ENCODE measurements at regions not wholly inside any gene's neighbourhood (a gene's known extent, or its start where the extent isn't known, plus 50 kb on each side); places are given as distances from the start of the nearest gene placed in this dataset.

DNA sequence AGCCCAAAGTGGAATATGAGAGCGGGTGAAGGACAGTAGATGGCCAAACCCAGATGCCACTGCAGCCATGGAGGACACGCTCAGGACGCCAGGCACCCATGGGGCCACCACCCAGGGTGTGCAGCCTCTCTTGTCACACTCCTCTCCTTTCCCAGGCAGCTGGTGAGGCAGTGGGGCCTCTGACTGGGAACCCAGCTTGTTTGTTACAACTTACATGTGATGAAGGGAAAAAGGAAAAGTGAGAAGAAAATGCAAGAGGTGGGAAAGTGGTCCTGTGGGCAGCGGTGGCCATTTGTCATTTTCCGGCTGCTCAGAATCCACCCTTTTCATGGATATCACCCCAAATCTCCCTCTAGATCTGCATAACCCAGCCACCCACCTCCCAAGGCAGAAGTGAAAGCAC is 62.7 kb upstream of the UNC5A start:
- Histone ChIP-seq H3K27me3 (ENCODE audit: insufficient read depth, low read depth, low read length) (no peaks in the 10 kb centered on the region), H2AFZ (ENCODE audit: low read depth, low read length) (no peak overlapping the region), H3K36me3 (ENCODE audit: insufficient read depth, low read length) (no peaks in the 10 kb centered on the region), H3K79me2 (replicated peaks; ENCODE audit: insufficient read depth, low read length) (no peaks in the 10 kb centered on the region), H3K9me3 (ENCODE audit: low read length) (no peaks in the 10 kb centered on the region), H3K4me3 (ENCODE audit: low read length) (no peak overlapping the region), H3K27ac (ENCODE audit: low read length) (no peak overlapping the region), H3K9ac (ENCODE audit: low read length) (no peak overlapping the region), H4K20me1 (ENCODE audit: insufficient read depth) (no peaks in the 10 kb centered on the region), H3K4me2 (ENCODE audit: low read length) (no peak overlapping the region), H3F3A (ENCODE audit: insufficient read depth, low read length, poor library complexity, severe bottlenecking) (peaks cover 5% of the 10 kb centered on the region), H3K9me2 (ENCODE audit: insufficient read depth, low read length) (no peaks in the 10 kb centered on the region)
- TF ChIP-seq SMC3 (conservative IDR thresholded peaks at IDR 0.05; ENCODE audit: poor library complexity): no peak
- no peak for TF ChIP-seq RAD21 (conservative IDR thresholded peaks at IDR 0.05)
- no peak for TF ChIP-seq EP300 (conservative IDR thresholded peaks at IDR 0.05; ENCODE audit: poor library complexity, severe bottlenecking)
- no peak for TF ChIP-seq REST (IDR thresholded peaks at IDR 0.05; ENCODE audit: borderline replicate concordance)
- no peak for TF ChIP-seq MXI1 (conservative IDR thresholded peaks at IDR 0.05; ENCODE audit: poor library complexity, severe bottlenecking)
- no peak for TF ChIP-seq CTCF (IDR thresholded peaks at IDR 0.05; ENCODE audit: poor library complexity, severe bottlenecking)
- no peak for TF ChIP-seq TAF1 (IDR thresholded peaks at IDR 0.05; ENCODE audit: low read depth)
- TF ChIP-seq POLR2AphosphoS5 (IDR thresholded peaks at IDR 0.05): no peak
- no peak for TF ChIP-seq EZH2 (IDR thresholded peaks at IDR 0.05; ENCODE audit: borderline replicate concordance, insufficient read depth, low read length, poor library complexity, severe bottlenecking)

DNA sequence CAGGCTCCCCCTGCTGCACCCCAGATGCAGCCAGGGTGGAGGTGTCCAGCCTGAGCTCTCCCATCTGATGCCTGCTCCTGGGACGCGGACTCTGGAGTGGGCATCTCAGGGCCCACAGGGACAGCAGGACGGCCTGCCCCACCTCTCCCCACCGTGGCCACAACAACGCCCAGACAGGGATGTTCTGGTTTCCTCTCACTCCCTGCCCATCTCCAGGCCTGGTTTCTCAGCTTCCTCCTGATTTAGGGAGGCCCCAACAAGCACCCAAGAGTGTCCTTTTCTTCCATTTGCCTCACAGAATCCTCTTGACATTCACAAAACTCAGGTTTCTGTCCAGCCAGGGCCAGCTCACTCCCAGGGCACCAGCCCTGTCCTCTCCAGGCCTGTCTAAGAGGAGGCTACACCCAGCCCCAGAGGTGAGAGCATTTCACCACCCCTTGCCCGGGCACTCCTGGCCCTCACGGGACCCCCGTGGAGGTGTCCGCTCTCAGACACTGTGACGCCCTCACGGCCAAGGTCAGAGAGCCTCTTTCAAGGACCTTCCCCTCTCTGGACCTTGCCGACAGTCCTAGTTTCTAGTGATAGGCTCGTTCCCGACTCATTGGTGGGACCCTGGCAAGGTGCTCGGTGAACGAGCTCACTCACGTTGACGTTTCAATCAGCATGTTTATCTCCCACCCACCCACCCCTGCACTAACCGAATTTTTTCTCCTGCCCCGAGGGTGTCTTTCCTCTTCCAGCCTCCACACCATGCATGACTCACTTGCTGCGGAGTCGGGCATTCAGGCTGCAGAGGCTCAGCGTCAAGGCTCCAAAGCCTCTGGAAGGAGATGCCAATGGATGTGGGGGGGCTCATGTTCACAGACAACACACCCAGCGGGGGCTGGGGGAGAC is 62.0 kb upstream of the UNC5A start:
- Histone ChIP-seq H3K9me3 (ENCODE audit: low read length) (no peaks in the 10 kb centered on the region), H3K4me3 (ENCODE audit: low read length) (no peak overlapping the region), H2AFZ (ENCODE audit: low read depth, low read length) (no peak overlapping the region), H3F3A (ENCODE audit: insufficient read depth, low read length, poor library complexity, severe bottlenecking) (peaks cover 5% of the 10 kb centered on the region), H3K4me2 (ENCODE audit: low read length) (no peak overlapping the region), H3K27me3 (ENCODE audit: insufficient read depth, low read depth, low read length) (no peaks in the 10 kb centered on the region), H3K36me3 (ENCODE audit: insufficient read depth, low read length) (no peaks in the 10 kb centered on the region), H3K9ac (ENCODE audit: low read length) (no peak overlapping the region), H4K20me1 (ENCODE audit: insufficient read depth) (no peaks in the 10 kb centered on the region), H3K79me2 (replicated peaks; ENCODE audit: insufficient read depth, low read length) (no peaks in the 10 kb centered on the region), H3K9me2 (ENCODE audit: insufficient read depth, low read length) (no peaks in the 10 kb centered on the region), H3K27ac (ENCODE audit: low read length) (no peak overlapping the region)
- TF ChIP-seq RAD21 (conservative IDR thresholded peaks at IDR 0.05): no peak
- no peak for TF ChIP-seq POLR2AphosphoS5 (IDR thresholded peaks at IDR 0.05)
- TF ChIP-seq TAF1 (IDR thresholded peaks at IDR 0.05; ENCODE audit: low read depth): no peak
- no peak for TF ChIP-seq SMC3 (conservative IDR thresholded peaks at IDR 0.05; ENCODE audit: poor library complexity)
- TF ChIP-seq MXI1 (conservative IDR thresholded peaks at IDR 0.05; ENCODE audit: poor library complexity, severe bottlenecking): no peak
- no peak for TF ChIP-seq REST (IDR thresholded peaks at IDR 0.05; ENCODE audit: borderline replicate concordance)
- TF ChIP-seq EZH2 (IDR thresholded peaks at IDR 0.05; ENCODE audit: borderline replicate concordance, insufficient read depth, low read length, poor library complexity, severe bottlenecking): no peak
- TF ChIP-seq EP300 (conservative IDR thresholded peaks at IDR 0.05; ENCODE audit: poor library complexity, severe bottlenecking): no peak
- no peak for TF ChIP-seq CTCF (IDR thresholded peaks at IDR 0.05; ENCODE audit: poor library complexity, severe bottlenecking)

All from neural cell (in vitro differentiated cells).